OCI-LY7 (cell line): ENCODE measurements at regions not wholly inside any gene's neighbourhood (a gene's known extent, or its start where the extent isn't known, plus 50 kb on each side); places are given as distances from the start of the nearest gene placed in this dataset.

Experiments
- CTCF ChIP-seq: fragments of 200-600 bp; sonication (generic); conservative IDR thresholded peaks from 2 replicates; pipeline ENCODE4 v1.5.1; 2014; ENCODE audit warnings: mild to moderate bottlenecking, antibody characterized with exemption, low read length, moderate library complexity, mixed read lengths
- EZH2phosphoT487 ChIP-seq: fragments of 200-600 bp; sonication (generic); IDR thresholded peaks from 2 replicates; pipeline ENCODE4 v1.6.1; 2018; ENCODE audit warnings: low read depth, borderline replicate concordance, mild to moderate bottlenecking, mixed run types, antibody characterized with exemption, low read length, moderate library complexity, mixed read lengths

GRCh38 chr13:62168891-62169290 lies 753.2 kb upstream of the PCDH20 start:
- TF ChIP-seq CTCF (no peak), EZH2phosphoT487 (no peak)
